SK-N-SH treated with all-trans-retinoic acid at 6 μM for 48 hours (cell line): ENCODE measurements at regions not wholly inside any gene's neighbourhood (a gene's known extent, or its start where the extent isn't known, plus 50 kb on each side); places are given as distances from the start of the nearest gene placed in this dataset.

Experiments used
- ATAC-seq: fragments of 200-7000 bp; cut with Tn5 transposase; 3 replicates; pipeline ENCODE4 v1.9.1; 2020; ENCODE audit warnings: mild to moderate bottlenecking, moderate library complexity
- ARNTL ChIP-seq: fragments of 450-650 bp; formaldehyde crosslinking; IDR thresholded peaks from 2 replicates; pipeline ENCODE4 v1.5.0; 2020; ENCODE audit warnings: low read depth, mild to moderate bottlenecking, moderate library complexity, borderline replicate concordance
- ESRRG ChIP-seq: fragments of 250-450 bp; sonication (Bioruptor Pico); IDR thresholded peaks from 2 replicates; pipeline ENCODE4 v1.6.1; 2021; ENCODE audit warnings: mild to moderate bottlenecking
- GLIS3 ChIP-seq: fragments of 250-450 bp; sonication (Bioruptor Pico); IDR thresholded peaks from 2 replicates; pipeline ENCODE4 v1.5.0; 2020; ENCODE audit warnings: mild to moderate bottlenecking, moderate library complexity
- ISL1 ChIP-seq: fragments of 250-450 bp; sonication (Bioruptor Pico); IDR thresholded peaks from 2 replicates; pipeline ENCODE4 v2.1.2; 2022; ENCODE audit warnings: mild to moderate bottlenecking, moderate library complexity
- OSR1 ChIP-seq: fragments of 250-450 bp; sonication (Bioruptor Pico); IDR thresholded peaks from 2 replicates; pipeline ENCODE4 v1.8.0; 2022; ENCODE audit warnings: moderate library complexity, mild to moderate bottlenecking, inconsistent platforms
- PPARA ChIP-seq: fragments of 250-450 bp; sonication (Bioruptor Pico); IDR thresholded peaks from 2 replicates; pipeline ENCODE4 v1.5.0; 2020; ENCODE audit warnings: mild to moderate bottlenecking, borderline replicate concordance
- ZFP3 ChIP-seq: fragments of 250-450 bp; sonication (Bioruptor Pico); IDR thresholded peaks from 2 replicates; pipeline ENCODE4 v1.5.0; 2020; ENCODE audit warnings: mild to moderate bottlenecking, moderate library complexity
- ZFP30 ChIP-seq: fragments of 450-650 bp; formaldehyde crosslinking; IDR thresholded peaks from 2 replicates; pipeline ENCODE4 v1.5.0; 2022; ENCODE audit warnings: mild to moderate bottlenecking, moderate library complexity
- ZNF565 ChIP-seq: fragments of 450-650 bp; formaldehyde crosslinking; conservative IDR thresholded peaks from 2 replicates; pipeline ENCODE4 v1.5.0; 2020; ENCODE audit warnings: low read depth, mild to moderate bottlenecking, moderate library complexity
- ZNF70 ChIP-seq: fragments of 450-650 bp; formaldehyde crosslinking; IDR thresholded peaks from 2 replicates; pipeline ENCODE4 v1.5.0; 2020; ENCODE audit warnings: mild to moderate bottlenecking, moderate library complexity
- ZNF8 ChIP-seq: fragments of 450-650 bp; formaldehyde crosslinking; IDR thresholded peaks from 2 replicates; pipeline ENCODE4 v1.5.0; 2020; ENCODE audit warnings: mild to moderate bottlenecking, moderate library complexity
- TF ChIP-seq, protein P1 (sequence below): fragments of 250-450 bp; sonication (Bioruptor Pico); IDR thresholded peaks from 2 replicates; pipeline ENCODE4 v1.8.0; 2021; ENCODE audit warnings: low read depth, mild to moderate bottlenecking, moderate library complexity, borderline replicate concordance
- TF ChIP-seq, protein P2 (sequence below): fragments of 250-450 bp; sonication (Bioruptor Pico); IDR thresholded peaks from 2 replicates; pipeline ENCODE4 v1.5.1; 2021; ENCODE audit warnings: mild to moderate bottlenecking, moderate library complexity
- TF ChIP-seq, protein P3 (sequence below): fragments of 250-450 bp; sonication (Bioruptor Pico); IDR thresholded peaks from 2 replicates; pipeline ENCODE4 v1.8.0; 2020; ENCODE audit warnings: mild to moderate bottlenecking, moderate library complexity, borderline replicate concordance
- TF ChIP-seq, protein P4 (sequence below): fragments of 250-450 bp; sonication (Bioruptor Pico); IDR thresholded peaks from 2 replicates; pipeline ENCODE4 v1.5.0; 2020; ENCODE audit warnings: mild to moderate bottlenecking, moderate library complexity
- TF ChIP-seq, protein P5 (sequence below): fragments of 250-450 bp; sonication (Bioruptor Pico); IDR thresholded peaks from 2 replicates; pipeline ENCODE4 v1.5.1; 2020; ENCODE audit warnings: low read depth, mild to moderate bottlenecking, moderate library complexity

DNA sequence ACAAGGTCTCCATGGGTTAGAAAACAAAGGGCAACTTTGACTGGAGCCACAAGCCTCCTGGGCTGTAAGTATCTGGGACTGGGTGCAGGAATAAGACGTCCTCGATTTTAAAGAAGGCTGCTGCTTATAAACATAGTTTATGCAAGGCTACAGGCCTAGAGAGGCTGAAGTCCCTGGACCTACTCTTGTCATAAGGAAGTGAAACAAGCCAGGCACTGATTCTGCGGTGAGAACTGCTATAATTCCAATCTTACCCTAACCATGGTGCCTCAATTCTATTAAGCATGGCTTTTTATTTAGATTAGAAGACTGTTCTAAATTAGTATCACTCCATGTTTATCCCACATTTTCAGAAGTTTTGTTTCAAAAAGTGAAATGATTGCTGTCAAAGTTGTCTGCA lies 777.6 kb downstream of the PLOD2 start:
- TF ChIP-seq ZNF8 (CRISPR knock-in tag), result no peak
- TF ChIP-seq, protein P1, sequence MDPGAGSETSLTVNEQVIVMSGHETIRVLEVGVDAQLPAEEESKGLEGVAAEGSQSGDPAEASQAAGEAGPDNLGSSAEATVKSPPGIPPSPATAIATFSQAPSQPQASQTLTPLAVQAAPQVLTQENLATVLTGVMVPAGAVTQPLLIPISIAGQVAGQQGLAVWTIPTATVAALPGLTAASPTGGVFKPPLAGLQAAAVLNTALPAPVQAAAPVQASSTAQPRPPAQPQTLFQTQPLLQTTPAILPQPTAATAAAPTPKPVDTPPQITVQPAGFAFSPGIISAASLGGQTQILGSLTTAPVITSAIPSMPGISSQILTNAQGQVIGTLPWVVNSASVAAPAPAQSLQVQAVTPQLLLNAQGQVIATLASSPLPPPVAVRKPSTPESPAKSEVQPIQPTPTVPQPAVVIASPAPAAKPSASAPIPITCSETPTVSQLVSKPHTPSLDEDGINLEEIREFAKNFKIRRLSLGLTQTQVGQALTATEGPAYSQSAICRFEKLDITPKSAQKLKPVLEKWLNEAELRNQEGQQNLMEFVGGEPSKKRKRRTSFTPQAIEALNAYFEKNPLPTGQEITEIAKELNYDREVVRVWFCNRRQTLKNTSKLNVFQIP (CRISPR knock-in tag), result no peak
- TF ChIP-seq ZFP30 (CRISPR knock-in tag), result no peak
- TF ChIP-seq ZFP3 (CRISPR knock-in tag), result no peak
- TF ChIP-seq, protein P2, sequence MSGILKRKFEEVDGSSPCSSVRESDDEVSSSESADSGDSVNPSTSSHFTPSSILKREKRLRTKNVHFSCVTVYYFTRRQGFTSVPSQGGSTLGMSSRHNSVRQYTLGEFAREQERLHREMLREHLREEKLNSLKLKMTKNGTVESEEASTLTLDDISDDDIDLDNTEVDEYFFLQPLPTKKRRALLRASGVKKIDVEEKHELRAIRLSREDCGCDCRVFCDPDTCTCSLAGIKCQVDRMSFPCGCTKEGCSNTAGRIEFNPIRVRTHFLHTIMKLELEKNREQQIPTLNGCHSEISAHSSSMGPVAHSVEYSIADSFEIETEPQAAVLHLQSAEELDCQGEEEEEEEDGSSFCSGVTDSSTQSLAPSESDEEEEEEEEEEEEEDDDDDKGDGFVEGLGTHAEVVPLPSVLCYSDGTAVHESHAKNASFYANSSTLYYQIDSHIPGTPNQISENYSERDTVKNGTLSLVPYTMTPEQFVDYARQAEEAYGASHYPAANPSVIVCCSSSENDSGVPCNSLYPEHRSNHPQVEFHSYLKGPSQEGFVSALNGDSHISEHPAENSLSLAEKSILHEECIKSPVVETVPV (CRISPR knock-in tag), result no peak
- no peak for TF ChIP-seq PPARA (CRISPR knock-in tag)
- TF ChIP-seq, all 23 proteins: peak for 0
- no peak for ATAC-seq

DNA sequence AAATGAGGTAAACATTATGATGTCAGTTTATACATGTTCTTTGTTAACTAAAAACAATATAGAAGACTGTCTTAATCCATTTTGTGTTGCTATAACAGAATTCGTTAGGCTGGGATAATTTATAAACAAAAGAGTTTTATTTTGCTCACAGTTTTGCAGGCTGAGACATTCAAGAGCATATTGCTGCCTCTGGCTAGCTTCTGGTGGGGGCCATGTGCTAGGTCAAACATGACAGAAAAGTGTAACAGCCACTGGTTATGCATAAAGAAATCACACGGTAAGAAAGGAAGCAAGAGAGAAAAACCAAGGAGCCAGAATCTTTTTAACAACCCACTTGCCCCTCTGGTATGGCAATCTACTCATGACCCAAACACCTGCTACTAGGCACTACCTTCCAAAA lies 776.7 kb downstream of the PLOD2 start:
- TF ChIP-seq ZNF70 (CRISPR knock-in tag), result no peak
- TF ChIP-seq, protein P3, sequence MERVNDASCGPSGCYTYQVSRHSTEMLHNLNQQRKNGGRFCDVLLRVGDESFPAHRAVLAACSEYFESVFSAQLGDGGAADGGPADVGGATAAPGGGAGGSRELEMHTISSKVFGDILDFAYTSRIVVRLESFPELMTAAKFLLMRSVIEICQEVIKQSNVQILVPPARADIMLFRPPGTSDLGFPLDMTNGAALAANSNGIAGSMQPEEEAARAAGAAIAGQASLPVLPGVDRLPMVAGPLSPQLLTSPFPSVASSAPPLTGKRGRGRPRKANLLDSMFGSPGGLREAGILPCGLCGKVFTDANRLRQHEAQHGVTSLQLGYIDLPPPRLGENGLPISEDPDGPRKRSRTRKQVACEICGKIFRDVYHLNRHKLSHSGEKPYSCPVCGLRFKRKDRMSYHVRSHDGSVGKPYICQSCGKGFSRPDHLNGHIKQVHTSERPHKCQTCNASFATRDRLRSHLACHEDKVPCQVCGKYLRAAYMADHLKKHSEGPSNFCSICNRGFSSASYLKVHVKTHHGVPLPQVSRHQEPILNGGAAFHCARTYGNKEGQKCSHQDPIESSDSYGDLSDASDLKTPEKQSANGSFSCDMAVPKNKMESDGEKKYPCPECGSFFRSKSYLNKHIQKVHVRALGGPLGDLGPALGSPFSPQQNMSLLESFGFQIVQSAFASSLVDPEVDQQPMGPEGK (CRISPR knock-in tag), result no peak
- no peak for TF ChIP-seq ZNF565 (CRISPR knock-in tag)
- TF ChIP-seq, protein P4, sequence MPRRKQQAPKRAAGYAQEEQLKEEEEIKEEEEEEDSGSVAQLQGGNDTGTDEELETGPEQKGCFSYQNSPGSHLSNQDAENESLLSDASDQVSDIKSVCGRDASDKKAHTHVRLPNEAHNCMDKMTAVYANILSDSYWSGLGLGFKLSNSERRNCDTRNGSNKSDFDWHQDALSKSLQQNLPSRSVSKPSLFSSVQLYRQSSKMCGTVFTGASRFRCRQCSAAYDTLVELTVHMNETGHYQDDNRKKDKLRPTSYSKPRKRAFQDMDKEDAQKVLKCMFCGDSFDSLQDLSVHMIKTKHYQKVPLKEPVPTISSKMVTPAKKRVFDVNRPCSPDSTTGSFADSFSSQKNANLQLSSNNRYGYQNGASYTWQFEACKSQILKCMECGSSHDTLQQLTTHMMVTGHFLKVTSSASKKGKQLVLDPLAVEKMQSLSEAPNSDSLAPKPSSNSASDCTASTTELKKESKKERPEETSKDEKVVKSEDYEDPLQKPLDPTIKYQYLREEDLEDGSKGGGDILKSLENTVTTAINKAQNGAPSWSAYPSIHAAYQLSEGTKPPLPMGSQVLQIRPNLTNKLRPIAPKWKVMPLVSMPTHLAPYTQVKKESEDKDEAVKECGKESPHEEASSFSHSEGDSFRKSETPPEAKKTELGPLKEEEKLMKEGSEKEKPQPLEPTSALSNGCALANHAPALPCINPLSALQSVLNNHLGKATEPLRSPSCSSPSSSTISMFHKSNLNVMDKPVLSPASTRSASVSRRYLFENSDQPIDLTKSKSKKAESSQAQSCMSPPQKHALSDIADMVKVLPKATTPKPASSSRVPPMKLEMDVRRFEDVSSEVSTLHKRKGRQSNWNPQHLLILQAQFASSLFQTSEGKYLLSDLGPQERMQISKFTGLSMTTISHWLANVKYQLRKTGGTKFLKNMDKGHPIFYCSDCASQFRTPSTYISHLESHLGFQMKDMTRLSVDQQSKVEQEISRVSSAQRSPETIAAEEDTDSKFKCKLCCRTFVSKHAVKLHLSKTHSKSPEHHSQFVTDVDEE (CRISPR knock-in tag), result no peak
- TF ChIP-seq OSR1, result no peak
- no peak for TF ChIP-seq ISL1 (CRISPR knock-in tag)
- no peak for TF ChIP-seq GLIS3
- ATAC-seq, result no peak

DNA sequence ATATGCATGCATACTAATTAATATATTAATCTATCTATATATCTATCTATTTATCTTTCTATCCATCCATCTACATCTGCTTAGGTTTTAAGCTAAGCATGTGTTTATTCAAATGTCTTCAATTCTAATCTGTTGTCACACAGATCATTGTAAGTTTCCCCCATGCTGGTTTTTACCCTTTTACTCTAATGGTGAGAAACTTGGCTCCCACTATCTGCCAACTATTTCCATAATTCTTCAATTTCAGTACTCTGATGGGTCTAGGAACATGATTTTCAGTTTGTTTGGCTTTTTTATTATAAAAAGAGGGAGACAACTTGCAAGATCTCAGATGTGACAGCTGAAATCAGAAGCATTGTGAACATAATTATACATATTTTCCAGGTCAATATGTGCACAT lies 773.8 kb downstream of the PLOD2 start:
- TF ChIP-seq ESRRG (CRISPR knock-in tag) (no peak), ZFP30 (CRISPR knock-in tag) (no peak), OSR1 (no peak), ISL1 (CRISPR knock-in tag) (no peak)
- TF ChIP-seq, protein P3 (CRISPR knock-in tag), result no peak
- ATAC-seq, result no peak

DNA sequence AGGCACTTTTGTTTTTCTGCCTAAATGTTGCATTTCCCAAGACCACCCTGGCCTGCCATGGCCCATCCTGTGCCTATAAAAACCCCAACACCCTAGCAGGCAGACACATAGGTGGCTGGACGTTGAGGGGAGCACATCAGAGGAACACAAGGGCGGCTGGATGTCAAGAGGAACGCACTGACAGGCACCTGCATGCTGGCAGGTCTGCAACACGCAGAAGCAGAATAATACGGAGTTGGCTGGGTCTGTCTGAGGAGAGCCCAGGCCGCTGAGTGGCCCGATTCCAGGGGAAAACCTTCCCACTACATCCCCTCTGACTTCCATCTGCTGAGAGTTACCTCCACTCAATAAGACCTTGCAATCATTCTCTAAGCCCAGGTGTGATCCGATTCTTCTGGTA lies 765.6 kb downstream of the PLOD2 start:
- TF ChIP-seq, protein P4 (CRISPR knock-in tag), result no peak
- TF ChIP-seq, protein P5, sequence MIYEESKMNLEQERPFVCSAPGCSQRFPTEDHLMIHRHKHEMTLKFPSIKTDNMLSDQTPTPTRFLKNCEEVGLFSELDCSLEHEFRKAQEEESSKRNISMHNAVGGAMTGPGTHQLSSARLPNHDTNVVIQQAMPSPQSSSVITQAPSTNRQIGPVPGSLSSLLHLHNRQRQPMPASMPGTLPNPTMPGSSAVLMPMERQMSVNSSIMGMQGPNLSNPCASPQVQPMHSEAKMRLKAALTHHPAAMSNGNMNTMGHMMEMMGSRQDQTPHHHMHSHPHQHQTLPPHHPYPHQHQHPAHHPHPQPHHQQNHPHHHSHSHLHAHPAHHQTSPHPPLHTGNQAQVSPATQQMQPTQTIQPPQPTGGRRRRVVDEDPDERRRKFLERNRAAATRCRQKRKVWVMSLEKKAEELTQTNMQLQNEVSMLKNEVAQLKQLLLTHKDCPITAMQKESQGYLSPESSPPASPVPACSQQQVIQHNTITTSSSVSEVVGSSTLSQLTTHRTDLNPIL (CRISPR knock-in tag), result no peak
- TF ChIP-seq ARNTL (CRISPR knock-in tag), result no peak
- TF ChIP-seq, protein P1 (CRISPR knock-in tag), result no peak
- TF ChIP-seq ISL1 (CRISPR knock-in tag), result no peak
- TF ChIP-seq ZNF70 (CRISPR knock-in tag), result no peak
- ATAC-seq, result no peak
